Calu3 (cell line): ENCODE measurements at regions not wholly inside any gene's neighbourhood (a gene's known extent, or its start where the extent isn't known, plus 50 kb on each side); places are given as distances from the start of the nearest gene placed in this dataset.
"Not testable (repeated sequence)": the region's sequence is repeated elsewhere in the genome, so short reads cannot be mapped to it uniquely, and the experiment has no call there.

Experiments used
- BruUV-seq: library from RNA; stranded (reverse); fragments of 400-500 nt; replicated peaks from 2 replicates; lab custom pipeline; 2021; lab: Mats Ljungman, UMichigan
- CTCF ChIA-PET: fragments of 300-600 bp; sonication (Branson Sonifier 250); formaldehyde crosslinking; loops from one replicate; lab custom pipeline; 2022; ENCODE audit warnings: antibody characterized with exemption; lab: Charles Lee
- DNase-seq: peaks from one replicate; pipeline ENCODE4 v3.0.0; 2022
- H3K27ac Mint-ChIP-seq: one replicate; pipeline ENCODE4 v1.8.0; 2022; ENCODE audit warnings: mixed read lengths; ENCODE audit not compliant: unreplicated experiment
- H3K27me3 Mint-ChIP-seq: one replicate; pipeline ENCODE4 v1.8.0; 2022; ENCODE audit warnings: mixed read lengths; ENCODE audit not compliant: unreplicated experiment
- H3K36me3 Mint-ChIP-seq: one replicate; pipeline ENCODE4 v1.8.0; 2022; ENCODE audit warnings: mild to moderate bottlenecking, moderate library complexity, mixed read lengths; ENCODE audit not compliant: insufficient read depth, unreplicated experiment
- H3K4me1 Mint-ChIP-seq: one replicate; pipeline ENCODE4 v1.8.0; 2022; ENCODE audit warnings: mild to moderate bottlenecking, low read depth, mixed read lengths; ENCODE audit not compliant: unreplicated experiment
- H3K4me3 Mint-ChIP-seq: one replicate; pipeline ENCODE4 v1.8.0; 2022; ENCODE audit warnings: mild to moderate bottlenecking, low read depth, moderate library complexity, mixed read lengths; ENCODE audit not compliant: unreplicated experiment
- H3K9me3 Mint-ChIP-seq: one replicate; pipeline ENCODE4 v1.8.0; 2022; ENCODE audit warnings: low read depth, mixed read lengths; ENCODE audit not compliant: unreplicated experiment
- CTCF ChIP-seq: fragments of 200-600 bp; IDR thresholded peaks from one replicate; pipeline ENCODE4 v1.8.0; 2022; ENCODE audit warnings: antibody characterized with exemption; ENCODE audit not compliant: unreplicated experiment
- intact Hi-C: fragments of 100-400 bp; cut with micrococcal nuclease; formaldehyde crosslinking; loops from one replicate; pipeline ENCODE4 v1.10.0; 2022; ENCODE audit not compliant: unreplicated experiment

- Mint-ChIP-seq H3K4me3 (no peak overlapping the region), H3K9me3 (no peaks in the 10 kb centered on the region), H3K27me3 (no peaks in the 10 kb centered on the region), H3K36me3 (no peaks in the 10 kb centered on the region), H3K27ac (no peak overlapping the region), H3K4me1 (no peaks in the 10 kb centered on the region)
- DNase-seq, result no peak
- CTCF ChIA-PET, result no interaction called here
- intact Hi-C loops, result loop anchor here (10.0 kb wide), 1 partner anchor 200 kb away; no protein-coding TSS in a partner anchor
- TF ChIP-seq CTCF, result no peak
- BruUV-seq, result no TSS peak
Observed at GRCh38 chr16:29314292-29314934, 92.1 kb downstream of the NPIPB11 start.

GRCh38 chr16:29313559-29314048 lies 92.9 kb downstream of the NPIPB11 start:
- intact Hi-C loops, result loop anchor here (10.0 kb wide), 1 partner anchor 199 kb away; no protein-coding TSS in a partner anchor
- H3K27me3 Mint-ChIP-seq, result no peaks in the 10 kb centered on the region
- H3K36me3 Mint-ChIP-seq, result no peaks in the 10 kb centered on the region
- no peaks in the 10 kb centered on the region for H3K9me3 Mint-ChIP-seq
- no peaks in the 10 kb centered on the region for H3K4me1 Mint-ChIP-seq
- H3K27ac Mint-ChIP-seq, result no peak overlapping the region
- TF ChIP-seq CTCF, result no peak
- CTCF ChIA-PET, result no interaction called here
- no peak for DNase-seq
- no TSS peak for BruUV-seq
- H3K4me3 Mint-ChIP-seq, result no peak overlapping the region

GRCh38 chr16:29312835-29313558 lies 93.5 kb downstream of the NPIPB11 start:
- CTCF ChIA-PET, result no interaction called here
- H3K9me3 Mint-ChIP-seq, result no peaks in the 10 kb centered on the region
- BruUV-seq, result no TSS peak
- TF ChIP-seq CTCF, result no peak
- H3K27ac Mint-ChIP-seq, result no peak overlapping the region
- no peak for DNase-seq
- H3K4me3 Mint-ChIP-seq, result no peak overlapping the region
- no peaks in the 10 kb centered on the region for H3K36me3 Mint-ChIP-seq
- H3K27me3 Mint-ChIP-seq, result no peaks in the 10 kb centered on the region
- intact Hi-C loops, result loop anchor here (10.0 kb wide), 1 partner anchor 198 kb away; no protein-coding TSS in a partner anchor
- H3K4me1 Mint-ChIP-seq, result no peaks in the 10 kb centered on the region

GRCh38 chr16:29312345-29312675 lies 94.2 kb downstream of the NPIPB11 start:
- BruUV-seq, H3K4me1 Mint-ChIP-seq, DNase-seq, H3K9me3 Mint-ChIP-seq, CTCF ChIA-PET, H3K36me3 Mint-ChIP-seq, H3K27ac Mint-ChIP-seq, H3K27me3 Mint-ChIP-seq, H3K4me3 Mint-ChIP-seq: not testable (repeated sequence)
- intact Hi-C loops, result loop anchor here (10.0 kb wide), 1 partner anchor 198 kb away; no protein-coding TSS in a partner anchor
